CD4-positive, alpha-beta T cell (primary cell): ENCODE measurements at regions not wholly inside any gene's neighbourhood (a gene's known extent, or its start where the extent isn't known, plus 50 kb on each side); places are given as distances from the start of the nearest gene placed in this dataset.

Experiments used
- ATAC-seq: fragments of 200-7000 bp; cut with Tn5 transposase; one replicate; pipeline ENCODE4 v1.10.0; 2022; ENCODE audit warnings: mild to moderate bottlenecking; ENCODE audit not compliant: poor library complexity
- CTCF ChIA-PET: fragments of 350-600 bp; sonication (Branson Sonifier 250); formaldehyde crosslinking; loops from one replicate; lab custom pipeline; 2021; ENCODE audit warnings: antibody characterized with exemption, inconsistent platforms; lab: Charles Lee
- POLR2A ChIA-PET: fragments of 350-600 bp; sonication (Branson Sonifier 250); formaldehyde crosslinking; loops from one replicate; lab custom pipeline; 2021; ENCODE audit warnings: antibody characterized with exemption, inconsistent platforms; lab: Charles Lee
- DNase-seq, 14 experiments: peaks; one replicate each; pipeline ENCODE4 v3.0.0-alpha.2; 2013 to 2020; ENCODE audit warnings: mixed read lengths in 2 of 14
- H3K27ac ChIP-seq, 2 donors: one replicate each; pipeline versions ENCODE4 v1.5.1 to v1.7.0; 2013; ENCODE audit warnings: low read length in 2 of 2, low read depth in 1 of 2, mild to moderate bottlenecking in 1 of 2
- H3K27me3 ChIP-seq, 2 experiments: 1 replicate in 1 of 2; 2 replicates in 1 of 2; pipeline versions ENCODE4 v1.6.1 to v1.7.0; 2013; ENCODE audit warnings: low read length in 2 of 2, control low read depth in 1 of 2, mild to moderate bottlenecking in 1 of 2, moderate library complexity in 1 of 2; ENCODE audit not compliant: insufficient read depth in 2 of 2, control insufficient read depth in 1 of 2
- H3K36me3 ChIP-seq: one replicate; pipeline ENCODE4 v1.6.1; 2013; ENCODE audit warnings: low read length, control low read depth; ENCODE audit not compliant: insufficient read depth
- H3K4me1 ChIP-seq: one replicate; pipeline ENCODE4 v1.6.1; 2013; ENCODE audit warnings: low read length, control low read depth; ENCODE audit not compliant: insufficient read depth
- H3K4me3 ChIP-seq: one replicate; pipeline ENCODE4 v1.5.1; 2013; ENCODE audit warnings: mild to moderate bottlenecking, low read length, moderate library complexity
- H3K9me3 ChIP-seq, 2 experiments: 1 replicate in 1 of 2; 2 replicates in 1 of 2; pipeline versions ENCODE4 v1.6.1 to v1.7.0; 2013; ENCODE audit warnings: low read length in 2 of 2, mild to moderate bottlenecking in 2 of 2, control low read depth in 1 of 2, moderate library complexity in 1 of 2; ENCODE audit not compliant: control insufficient read depth in 1 of 2, insufficient read depth in 1 of 2
- H3K27ac Mint-ChIP-seq: one replicate; pipeline ENCODE4 v1.8.0; 2020; ENCODE audit warnings: mixed read lengths
- H3K27me3 Mint-ChIP-seq: one replicate; pipeline ENCODE4 v1.8.0; 2021; ENCODE audit warnings: mixed read lengths
- H3K36me3 Mint-ChIP-seq: one replicate; pipeline ENCODE4 v1.8.0; 2021; ENCODE audit warnings: low read depth, mixed read lengths
- H3K4me1 Mint-ChIP-seq: one replicate; pipeline ENCODE4 v1.8.0; 2021; ENCODE audit warnings: low read depth, mixed read lengths
- H3K4me3 Mint-ChIP-seq: one replicate; pipeline ENCODE4 v1.8.0; 2020; ENCODE audit warnings: mild to moderate bottlenecking, mixed read lengths
- H3K9me3 Mint-ChIP-seq: one replicate; pipeline ENCODE4 v1.8.0; 2020; ENCODE audit warnings: mixed read lengths
- intact Hi-C, 2 experiments: fragments of 100-400 bp; cut with DNase I in 1 of 2; cut with micrococcal nuclease in 1 of 2; formaldehyde crosslinking; loops; one replicate each; pipeline versions ENCODE4 v1.15.1 to v1.9.0; 2023 to 2025; cut with DNase I, micrococcal nuclease
- TF ChIP-seq, protein P1 (sequence below): fragments of 200-600 bp; IDR thresholded peaks from one replicate; pipeline ENCODE4 v1.8.0; 2022; ENCODE audit warnings: antibody characterized with exemption, mild to moderate bottlenecking

DNA sequence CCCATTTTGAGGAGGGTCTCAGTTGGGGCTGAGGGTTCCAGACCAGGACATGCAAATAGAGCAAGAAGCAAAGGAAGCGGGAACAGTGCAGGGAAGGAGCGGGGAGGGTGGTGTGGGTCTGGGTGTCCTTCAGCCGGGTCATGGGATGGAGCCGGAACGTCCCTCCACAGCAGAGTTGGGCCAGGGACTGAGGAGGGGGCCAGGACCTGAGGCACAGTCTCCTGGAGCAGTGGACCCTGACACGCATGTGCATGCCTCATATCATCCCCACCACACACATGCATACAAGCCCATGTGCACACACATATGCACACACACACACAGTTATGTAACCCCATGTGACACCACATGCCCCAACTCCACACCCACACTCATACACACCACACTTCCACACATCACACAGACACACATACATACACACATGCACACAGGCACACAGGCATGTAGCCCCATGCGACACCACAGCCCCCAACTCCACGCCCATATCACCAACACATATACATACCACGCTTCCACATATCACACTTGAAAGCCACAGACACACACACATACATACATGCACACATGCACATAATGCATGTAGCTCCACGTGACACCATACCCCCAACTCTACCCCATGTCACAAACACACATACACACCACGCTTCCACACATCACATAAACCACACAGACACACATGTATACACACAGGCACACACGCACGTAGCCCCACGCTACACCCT, 1026.6 kb downstream of the BRD1 start:
- H3K27ac Mint-ChIP-seq, result no peak overlapping the region
- TF ChIP-seq, protein P1, sequence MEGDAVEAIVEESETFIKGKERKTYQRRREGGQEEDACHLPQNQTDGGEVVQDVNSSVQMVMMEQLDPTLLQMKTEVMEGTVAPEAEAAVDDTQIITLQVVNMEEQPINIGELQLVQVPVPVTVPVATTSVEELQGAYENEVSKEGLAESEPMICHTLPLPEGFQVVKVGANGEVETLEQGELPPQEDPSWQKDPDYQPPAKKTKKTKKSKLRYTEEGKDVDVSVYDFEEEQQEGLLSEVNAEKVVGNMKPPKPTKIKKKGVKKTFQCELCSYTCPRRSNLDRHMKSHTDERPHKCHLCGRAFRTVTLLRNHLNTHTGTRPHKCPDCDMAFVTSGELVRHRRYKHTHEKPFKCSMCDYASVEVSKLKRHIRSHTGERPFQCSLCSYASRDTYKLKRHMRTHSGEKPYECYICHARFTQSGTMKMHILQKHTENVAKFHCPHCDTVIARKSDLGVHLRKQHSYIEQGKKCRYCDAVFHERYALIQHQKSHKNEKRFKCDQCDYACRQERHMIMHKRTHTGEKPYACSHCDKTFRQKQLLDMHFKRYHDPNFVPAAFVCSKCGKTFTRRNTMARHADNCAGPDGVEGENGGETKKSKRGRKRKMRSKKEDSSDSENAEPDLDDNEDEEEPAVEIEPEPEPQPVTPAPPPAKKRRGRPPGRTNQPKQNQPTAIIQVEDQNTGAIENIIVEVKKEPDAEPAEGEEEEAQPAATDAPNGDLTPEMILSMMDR, result no peak
- no peaks in the 10 kb centered on the region for H3K4me1 Mint-ChIP-seq
- H3K9me3 Mint-ChIP-seq, result no peaks in the 10 kb centered on the region
- Histone ChIP-seq H3K27me3 (no peaks in the 10 kb centered on the region), H3K36me3 (no peaks in the 10 kb centered on the region), H3K9me3 (peaks cover 0 to 27% of the 10 kb centered on the region in 2 experiments), H3K4me3 (no peak overlapping the region), H3K27ac (no peak overlapping the region), H3K4me1 (no peaks in the 10 kb centered on the region)
- intact Hi-C loops, result no loop called here
- no peak for DNase-seq
- POLR2A ChIA-PET, result no interaction called here
- H3K27me3 Mint-ChIP-seq, result no peaks in the 10 kb centered on the region
- H3K36me3 Mint-ChIP-seq, result no peaks in the 10 kb centered on the region
- CTCF ChIA-PET, result no interaction called here
- no peak overlapping the region for H3K4me3 Mint-ChIP-seq
- ATAC-seq, result no peak

DNA sequence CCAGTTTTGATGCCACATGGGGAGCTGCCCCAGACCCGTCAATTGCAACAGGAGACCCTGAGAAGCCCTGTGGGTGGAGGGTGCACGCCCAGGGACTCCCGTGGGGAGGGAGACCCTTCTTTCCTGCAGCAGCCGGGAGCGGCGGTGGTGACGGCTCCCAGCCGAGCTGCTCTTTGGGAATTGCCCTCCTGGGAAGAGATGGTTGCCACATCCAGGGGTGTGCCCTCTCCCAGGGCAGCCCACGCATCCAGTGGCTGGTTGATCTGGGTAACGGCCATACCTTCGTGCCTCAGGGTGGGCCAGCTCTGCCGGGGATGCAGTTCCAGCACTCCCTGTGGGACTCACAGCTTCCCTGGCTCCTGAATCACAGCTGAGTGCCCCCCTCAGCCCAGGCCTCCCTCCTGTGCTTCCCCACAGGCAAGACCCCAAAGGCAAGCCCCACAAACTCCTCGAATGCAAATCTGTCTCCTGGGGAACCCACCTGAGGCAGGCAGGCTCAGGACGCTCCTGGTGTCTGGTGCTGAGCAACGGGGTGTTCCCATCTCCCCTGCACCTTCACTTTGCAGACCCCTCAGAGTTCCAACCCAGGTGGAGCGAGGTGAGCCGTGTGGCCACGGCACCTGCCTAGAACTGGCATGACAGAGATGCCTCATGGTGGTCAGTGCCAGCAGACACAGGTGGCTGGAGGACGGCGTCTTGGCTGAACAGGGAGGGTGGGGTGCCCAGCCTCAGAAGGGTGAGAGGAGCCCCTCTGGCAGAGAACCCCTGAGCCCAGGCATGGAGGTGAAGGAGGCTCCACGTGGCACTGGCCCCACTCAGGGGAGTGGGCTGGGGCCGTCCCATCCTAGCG, 1027.4 kb downstream of the BRD1 start:
- TF ChIP-seq, protein P1, result no peak
- Histone ChIP-seq H3K27ac (no peak overlapping the region), H3K4me1 (no peaks in the 10 kb centered on the region), H3K36me3 (no peaks in the 10 kb centered on the region), H3K9me3 (peaks cover 0 to 27% of the 10 kb centered on the region in 2 experiments), H3K27me3 (no peaks in the 10 kb centered on the region), H3K4me3 (no peak overlapping the region)
- CTCF ChIA-PET, result no interaction called here
- DNase-seq (no peak), ATAC-seq (no peak)
- no peaks in the 10 kb centered on the region for H3K9me3 Mint-ChIP-seq
- POLR2A ChIA-PET, result no interaction called here
- no peaks in the 10 kb centered on the region for H3K27me3 Mint-ChIP-seq
- no peaks in the 10 kb centered on the region for H3K36me3 Mint-ChIP-seq
- H3K27ac Mint-ChIP-seq, result no peak overlapping the region
- H3K4me3 Mint-ChIP-seq, result no peak overlapping the region
- H3K4me1 Mint-ChIP-seq, result no peaks in the 10 kb centered on the region
- intact Hi-C loops, result no loop called here

DNA sequence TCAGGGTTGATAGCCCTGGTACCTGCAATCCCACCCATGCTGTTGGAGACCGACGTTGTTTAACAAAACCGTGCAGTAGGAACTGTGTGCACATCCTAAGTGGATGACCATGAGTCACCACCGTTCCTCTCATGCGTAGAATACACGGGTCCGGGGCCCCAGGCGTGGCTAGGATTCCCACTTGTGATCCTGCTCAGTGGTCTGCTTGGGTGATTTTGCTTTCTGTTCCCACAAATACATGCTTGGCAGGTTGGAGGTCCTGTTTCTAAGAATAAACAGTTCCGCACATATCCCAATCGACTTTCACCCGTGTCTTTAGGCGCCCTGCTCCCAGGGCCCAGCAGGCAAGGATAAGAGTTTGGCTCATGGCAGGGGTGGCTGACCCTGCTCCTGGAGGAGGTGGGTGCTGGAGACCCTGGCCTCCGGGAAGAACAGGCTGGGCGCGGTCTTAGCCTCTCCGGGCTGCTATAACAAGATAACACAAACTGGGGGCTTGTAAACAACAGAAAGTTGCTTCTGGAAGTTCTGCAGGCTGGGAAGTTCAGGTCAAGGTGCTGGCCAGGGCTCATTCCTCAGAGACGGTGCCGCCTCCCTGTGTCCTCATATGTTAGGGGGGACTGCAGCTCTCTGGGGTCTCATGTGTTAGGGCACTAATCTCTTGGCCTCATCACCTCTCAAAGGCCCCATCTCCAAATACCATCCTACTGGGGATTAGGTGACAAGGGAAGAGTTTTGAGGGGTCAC, 1028.3 kb downstream of the BRD1 start:
- intact Hi-C loops, result no loop called here
- Mint-ChIP-seq H3K27me3 (no peaks in the 10 kb centered on the region), H3K9me3 (no peaks in the 10 kb centered on the region), H3K27ac (no peak overlapping the region), H3K4me3 (no peak overlapping the region), H3K4me1 (no peaks in the 10 kb centered on the region), H3K36me3 (no peaks in the 10 kb centered on the region)
- no peak overlapping the region for H3K4me3 ChIP-seq
- H3K9me3 ChIP-seq, result peaks cover 0 to 23% of the 10 kb centered on the region in 2 experiments
- ChIA-PET CTCF (no interaction called here), POLR2A (no interaction called here)
- H3K27me3 ChIP-seq, result no peaks in the 10 kb centered on the region
- TF ChIP-seq, protein P1, result no peak
- H3K4me1 ChIP-seq, result no peaks in the 10 kb centered on the region
- DNase-seq (no peak), ATAC-seq (no peak)
- H3K27ac ChIP-seq, result no peak overlapping the region
- no peaks in the 10 kb centered on the region for H3K36me3 ChIP-seq
